ENCODE measurements at regions not wholly inside any gene's neighbourhood (a gene's known extent, or its start where the extent isn't known, plus 50 kb on each side); places are given as distances from the start of the nearest gene placed in this dataset. TPM values are rescaled to one million over a fixed set of nuclear protein-coding genes. Genes with fewer than 3 reads are reported as not detected.
A peak's percentile ranks its signal among the peaks of the same experiment; 100 is the strongest.

DNA sequence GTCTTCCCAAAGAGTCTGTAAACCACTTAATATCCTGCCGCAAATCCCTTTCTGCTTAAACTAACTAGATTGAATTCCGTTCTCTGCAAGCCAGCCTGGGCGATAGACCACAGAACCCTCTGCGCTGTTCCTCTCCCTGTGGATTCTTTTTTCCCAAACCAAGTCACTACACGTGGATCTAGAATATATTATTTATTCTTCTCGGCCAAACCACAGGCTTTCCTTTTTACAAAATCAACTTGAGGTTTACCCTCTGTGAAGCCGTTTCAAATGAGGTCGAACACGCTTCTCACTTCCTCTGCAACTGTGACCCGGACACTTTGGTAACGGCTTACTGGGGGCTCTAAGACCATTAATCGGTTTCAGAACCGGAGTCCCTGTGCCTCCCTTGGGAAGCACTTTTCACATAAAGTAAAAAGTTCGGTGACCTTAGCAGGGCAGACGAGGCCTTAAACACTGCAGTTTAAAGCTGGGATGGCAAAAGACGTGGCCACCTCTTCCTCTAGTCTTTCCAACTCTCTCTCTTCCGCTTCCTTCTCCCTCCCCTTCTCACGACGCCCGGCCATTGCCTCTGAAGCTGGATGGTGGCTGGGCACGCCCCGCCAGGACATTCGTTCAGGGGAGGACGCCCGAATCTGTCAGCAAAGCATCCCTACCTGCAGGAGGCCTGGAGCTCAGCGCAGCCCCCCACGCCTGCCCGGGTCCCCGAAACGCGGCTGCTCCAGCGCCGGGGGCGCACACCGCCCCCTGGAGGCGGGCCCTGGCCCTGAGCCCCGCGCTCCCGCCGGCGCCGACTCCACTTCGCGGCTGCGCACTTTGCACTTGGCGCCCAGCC lies 55.0 kb upstream of the FOXC1 start:
- TF ChIP-seq, protein P1, sequence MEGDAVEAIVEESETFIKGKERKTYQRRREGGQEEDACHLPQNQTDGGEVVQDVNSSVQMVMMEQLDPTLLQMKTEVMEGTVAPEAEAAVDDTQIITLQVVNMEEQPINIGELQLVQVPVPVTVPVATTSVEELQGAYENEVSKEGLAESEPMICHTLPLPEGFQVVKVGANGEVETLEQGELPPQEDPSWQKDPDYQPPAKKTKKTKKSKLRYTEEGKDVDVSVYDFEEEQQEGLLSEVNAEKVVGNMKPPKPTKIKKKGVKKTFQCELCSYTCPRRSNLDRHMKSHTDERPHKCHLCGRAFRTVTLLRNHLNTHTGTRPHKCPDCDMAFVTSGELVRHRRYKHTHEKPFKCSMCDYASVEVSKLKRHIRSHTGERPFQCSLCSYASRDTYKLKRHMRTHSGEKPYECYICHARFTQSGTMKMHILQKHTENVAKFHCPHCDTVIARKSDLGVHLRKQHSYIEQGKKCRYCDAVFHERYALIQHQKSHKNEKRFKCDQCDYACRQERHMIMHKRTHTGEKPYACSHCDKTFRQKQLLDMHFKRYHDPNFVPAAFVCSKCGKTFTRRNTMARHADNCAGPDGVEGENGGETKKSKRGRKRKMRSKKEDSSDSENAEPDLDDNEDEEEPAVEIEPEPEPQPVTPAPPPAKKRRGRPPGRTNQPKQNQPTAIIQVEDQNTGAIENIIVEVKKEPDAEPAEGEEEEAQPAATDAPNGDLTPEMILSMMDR (IDR thresholded peaks at IDR 0.05; ENCODE audit: insufficient read depth, low read depth, low read length), result peak; percentile 61

DNA sequence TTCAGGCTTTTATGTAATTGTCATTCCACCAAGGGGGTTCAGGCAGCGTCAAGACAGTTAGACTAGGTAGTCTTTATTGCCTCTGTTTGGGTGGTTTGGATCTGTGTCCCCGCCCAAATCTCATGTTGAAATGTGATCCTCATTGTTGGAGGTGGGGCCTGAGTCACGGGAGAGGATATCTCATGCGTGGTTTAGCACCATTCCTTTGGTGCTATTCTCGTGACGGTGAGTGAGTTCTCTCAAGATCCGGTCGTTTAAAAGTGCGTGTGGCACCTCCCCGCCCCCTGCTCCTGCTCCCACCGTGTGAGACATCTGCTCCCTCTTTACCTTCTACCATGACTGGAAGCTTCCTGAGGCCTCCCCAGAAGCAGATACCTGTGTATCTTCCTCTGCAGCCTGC lies 51.3 kb upstream of the FOXC1 start:
- TF ChIP-seq, protein P1 (IDR thresholded peaks at IDR 0.05; ENCODE audit: insufficient read depth, low read depth, low read length), result no peak
- CTCF ChIA-PET, result no interaction called here
- no peaks in the 10 kb centered on the region for H3K36me3 ChIP-seq (ENCODE audit: control insufficient read depth, insufficient read depth, low read length)
- DNase-seq (ENCODE audit: low read depth), result no peak
- H3K27me3 ChIP-seq (ENCODE audit: control insufficient read depth, insufficient read depth, low read length), result peaks cover 2% of the 10 kb centered on the region; the same call in 1 of the 2 replicates
- POLR2A ChIA-PET, result no interaction called here
- H3K4me3 ChIP-seq (ENCODE audit: low read depth, low read length), result no peak overlapping the region

More for the DNA sequence above, 55.0 kb upstream of the FOXC1 start:
- no peak for DNase-seq (ENCODE audit: low read depth)
- ChIA-PET POLR2A (interaction anchor here (0.6 kb wide), 1 partner anchor 1417 kb away, joined by 4 read pairs; the partner anchor contains the start of gene SERPINB6), CTCF (interaction anchor here (0.6 to 2.6 kb wide), 14 partner anchors 9 to 449 kb away, joined by 3 to 12 read pairs (median 3); no protein-coding TSS in a partner anchor)
- Histone ChIP-seq H3K27me3 (ENCODE audit: control insufficient read depth, insufficient read depth, low read length) (no peaks in the 10 kb centered on the region), H3K4me3 (ENCODE audit: low read depth, low read length) (peak overlapping the region; percentile 62), H3K36me3 (ENCODE audit: control insufficient read depth, insufficient read depth, low read length) (no peaks in the 10 kb centered on the region)

Small RNA genes in the stretch of these regions (small RNA-seq; reads per million reads assigned to genes)
- gene RN7SL352P (ENCODE audit: insufficient read length, low read depth, low replicate concordance), result not detected

Measured in BJ (cell line).